SJSA1 (cell line): ENCODE measurements at regions not wholly inside any gene's neighbourhood (a gene's known extent, or its start where the extent isn't known, plus 50 kb on each side); places are given as distances from the start of the nearest gene placed in this dataset.

ENCODE experiments used
- DNase-seq, 2 experiments: peaks; one replicate each; pipeline ENCODE4 v3.0.0-alpha.2; 2015 to 2020; ENCODE audit warnings: low spot score in 2 of 2, low read depth in 1 of 2
- H3K27ac ChIP-seq: fragments of 250-450 bp; sonication (Bioruptor Pico); 2 replicates; pipeline ENCODE4 v1.5.1; 2020; ENCODE audit warnings: mild to moderate bottlenecking, moderate library complexity
- H3K27me3 ChIP-seq: fragments of 250-450 bp; sonication (Bioruptor Pico); replicated peaks from 2 replicates; pipeline ENCODE4 v1.5.1; 2020; ENCODE audit warnings: mild to moderate bottlenecking, moderate library complexity
- H3K36me3 ChIP-seq: fragments of 250-450 bp; sonication (Bioruptor Pico); 2 replicates; pipeline ENCODE4 v1.5.1; 2020; ENCODE audit warnings: mild to moderate bottlenecking
- H3K4me1 ChIP-seq: fragments of 250-450 bp; sonication (Bioruptor Pico); replicated peaks from 2 replicates; pipeline ENCODE4 v1.6.1; 2021; ENCODE audit warnings: mild to moderate bottlenecking
- H3K4me3 ChIP-seq: fragments of 250-450 bp; sonication (Bioruptor Pico); 2 replicates; pipeline ENCODE4 v1.5.1; 2020; ENCODE audit warnings: mild to moderate bottlenecking
- H3K9me3 ChIP-seq: fragments of 250-450 bp; sonication (Bioruptor Pico); replicated peaks from 2 replicates; pipeline ENCODE4 v1.5.1; 2020; ENCODE audit warnings: mild to moderate bottlenecking

DNA sequence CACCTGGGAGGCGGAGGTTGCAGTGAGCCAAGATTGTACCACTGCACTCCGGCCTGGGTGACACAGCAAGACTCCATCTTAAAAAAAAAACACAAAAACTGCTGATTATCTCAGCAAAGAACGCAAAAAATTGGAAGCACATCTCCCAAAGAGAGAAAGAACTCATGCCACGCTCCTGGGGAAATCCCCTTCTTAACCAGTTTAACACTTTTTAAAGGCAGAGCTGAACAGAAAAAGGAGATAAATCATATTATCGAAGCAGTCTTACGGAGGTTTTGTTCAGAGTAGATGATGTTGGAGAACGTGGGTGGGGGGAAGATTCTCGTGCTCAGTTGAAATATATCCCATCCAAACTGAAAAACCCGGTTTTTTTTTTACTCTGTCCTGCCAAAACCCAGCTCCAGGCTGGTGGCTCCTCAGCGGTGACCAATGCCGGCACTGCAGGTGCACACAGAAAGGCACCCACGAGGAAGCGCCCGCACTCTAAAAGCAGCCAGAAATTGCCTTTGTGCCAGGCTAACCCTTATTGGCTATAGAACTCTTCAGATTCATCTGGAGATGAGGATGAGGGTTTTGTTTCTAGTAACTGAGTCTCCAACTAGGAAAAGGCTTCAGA, 100.2 kb upstream of the PARP11 start:
- H3K9me3 ChIP-seq: 0 out of 2 replicates have a peak, but pooled peaks cover 4% of the 10 kb centered on the region
- H3K4me3 ChIP-seq: no peak overlapping the region
- no peaks in the 10 kb centered on the region for H3K4me1 ChIP-seq
- DNase-seq: no peak
- no peaks in the 10 kb centered on the region for H3K27me3 ChIP-seq
- H3K27ac ChIP-seq: no peak overlapping the region
- H3K36me3 ChIP-seq: no peaks in the 10 kb centered on the region

DNA sequence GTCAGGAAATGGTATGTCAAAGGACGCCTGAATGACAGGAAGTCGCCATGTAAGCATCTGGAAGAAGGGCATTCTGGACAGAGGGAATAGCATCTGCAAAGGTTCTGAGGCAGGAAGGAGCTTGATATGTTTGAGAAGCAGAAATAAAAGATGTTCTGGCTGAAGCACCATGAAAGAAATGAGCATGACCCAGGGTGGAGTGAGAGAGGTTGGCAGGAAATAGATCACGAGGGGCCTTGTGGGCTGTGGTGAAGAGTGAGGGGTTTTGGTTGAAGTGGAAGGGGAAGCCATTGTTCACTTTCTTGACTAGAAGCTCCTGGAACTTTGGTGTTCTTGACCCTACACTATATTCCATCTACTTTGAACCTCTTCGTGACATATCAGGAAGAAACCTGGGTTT, 99.4 kb upstream of the PARP11 start:
- DNase-seq: no peak
- Histone ChIP-seq H3K27me3 (no peaks in the 10 kb centered on the region), H3K27ac (no peak overlapping the region)

DNA sequence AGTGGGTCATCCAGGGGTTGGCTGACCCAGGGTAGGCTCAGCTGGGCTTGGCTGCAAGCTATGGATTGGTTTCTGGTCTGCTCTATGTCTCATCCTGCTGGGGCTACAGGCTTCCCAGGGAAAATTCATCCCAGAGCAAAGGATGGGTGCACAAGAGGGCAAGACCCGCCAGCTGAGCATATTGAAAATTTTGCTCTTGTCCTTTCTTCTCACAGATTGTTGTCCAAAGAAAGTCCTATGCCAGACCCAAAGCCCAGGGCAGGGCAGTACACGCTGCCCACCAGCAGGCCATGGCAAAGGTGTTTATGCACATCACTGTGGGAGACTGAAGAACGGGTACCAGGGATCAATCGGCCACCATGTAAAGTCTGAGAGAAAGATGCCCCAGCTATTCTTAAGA, 95.3 kb upstream of the PARP11 start:
- Histone ChIP-seq H3K27me3 (no peaks in the 10 kb centered on the region), H3K4me1 (no peaks in the 10 kb centered on the region), H3K27ac (no peak overlapping the region), H3K9me3 (no peaks in the 10 kb centered on the region), H3K36me3 (no peaks in the 10 kb centered on the region), H3K4me3 (no peak overlapping the region)
- no peak for DNase-seq

More for the DNA sequence above, 99.4 kb upstream of the PARP11 start:
- Histone ChIP-seq H3K9me3 (0 out of 2 replicates have a peak, but pooled peaks cover 4% of the 10 kb centered on the region), H3K4me1 (no peaks in the 10 kb centered on the region), H3K36me3 (no peaks in the 10 kb centered on the region), H3K4me3 (no peak overlapping the region)

DNA sequence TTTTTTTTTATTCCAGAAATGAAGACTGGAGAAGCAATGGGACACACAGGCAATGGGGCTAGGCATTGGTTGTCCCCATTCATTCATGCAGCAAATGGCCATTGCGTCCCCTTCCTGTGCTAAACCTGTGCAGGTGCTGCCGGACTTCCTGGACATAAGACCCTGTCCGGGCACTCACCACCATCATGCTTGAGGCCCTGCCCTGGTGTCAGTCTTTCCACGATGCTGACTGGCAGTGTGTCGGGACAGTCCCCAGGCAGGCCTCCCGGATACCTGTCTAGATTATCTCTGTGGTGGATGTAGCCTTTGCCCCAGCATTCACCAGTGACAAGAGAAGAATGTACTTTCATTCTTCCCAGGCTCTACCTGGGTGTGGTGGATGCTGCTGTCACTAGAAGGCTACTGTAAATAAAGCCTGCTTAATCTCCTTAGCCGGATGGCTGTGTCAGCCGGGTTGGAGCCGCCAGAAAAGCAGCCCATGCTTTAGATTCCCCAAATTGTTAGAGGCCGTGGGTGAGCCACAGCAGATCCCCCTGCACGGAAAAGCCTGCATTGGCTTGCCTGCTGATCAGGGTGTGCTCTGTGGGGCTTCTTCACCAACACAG, 94.5 kb upstream of the PARP11 start:
- Histone ChIP-seq H3K27ac (no peak overlapping the region), H3K4me3 (no peak overlapping the region), H3K27me3 (no peaks in the 10 kb centered on the region), H3K9me3 (no peaks in the 10 kb centered on the region), H3K36me3 (no peaks in the 10 kb centered on the region), H3K4me1 (no peaks in the 10 kb centered on the region)
- peak in 1 of 2 experiments; percentile 31 for DNase-seq

DNA sequence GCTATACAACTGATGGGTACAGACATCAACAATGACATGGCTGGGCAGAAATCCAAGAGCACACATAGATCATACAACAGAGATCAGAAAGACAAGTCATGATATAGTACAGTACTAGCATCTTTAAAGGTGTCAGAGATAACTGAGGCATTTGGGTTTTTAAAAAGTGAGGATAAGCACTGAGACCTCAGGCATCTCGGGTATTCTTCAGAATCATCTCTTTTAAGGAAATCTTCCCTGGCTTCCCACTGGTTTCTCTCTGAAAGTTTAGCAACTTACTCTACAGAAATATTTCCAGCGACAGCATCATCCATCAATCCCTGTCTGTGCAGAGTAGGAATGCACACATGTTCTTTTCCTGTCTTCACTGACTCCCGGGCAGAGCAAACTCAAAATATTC, 93.2 kb upstream of the PARP11 start:
- Histone ChIP-seq H3K27ac (no peak overlapping the region), H3K36me3 (no peaks in the 10 kb centered on the region), H3K27me3 (no peaks in the 10 kb centered on the region), H3K4me1 (no peaks in the 10 kb centered on the region), H3K9me3 (no peaks in the 10 kb centered on the region), H3K4me3 (no peak overlapping the region)
- peak in 1 of 2 experiments; percentile 5 for DNase-seq

DNA sequence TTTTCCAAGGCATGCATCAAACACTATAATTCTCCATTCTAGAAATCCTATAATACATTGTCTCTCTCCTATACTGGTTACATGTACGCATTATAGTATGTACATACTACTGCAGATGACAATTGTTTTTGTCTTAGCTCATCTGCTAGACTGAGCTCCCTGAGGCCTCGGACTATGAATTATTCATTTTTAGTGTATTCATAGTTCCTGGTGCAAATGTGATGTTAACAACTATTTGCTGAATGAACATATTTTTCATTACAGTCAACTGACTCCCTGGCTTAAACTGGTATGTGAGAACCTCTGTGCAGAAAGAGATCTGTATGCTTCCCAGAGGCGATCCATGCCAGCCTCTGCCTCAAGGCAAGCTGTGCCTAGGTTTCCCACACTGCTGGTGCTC, 91.8 kb upstream of the PARP11 start:
- Histone ChIP-seq H3K36me3 (no peaks in the 10 kb centered on the region), H3K4me1 (no peaks in the 10 kb centered on the region), H3K9me3 (no peaks in the 10 kb centered on the region), H3K4me3 (no peak overlapping the region), H3K27ac (no peak overlapping the region), H3K27me3 (no peaks in the 10 kb centered on the region)
- DNase-seq: no peak

DNA sequence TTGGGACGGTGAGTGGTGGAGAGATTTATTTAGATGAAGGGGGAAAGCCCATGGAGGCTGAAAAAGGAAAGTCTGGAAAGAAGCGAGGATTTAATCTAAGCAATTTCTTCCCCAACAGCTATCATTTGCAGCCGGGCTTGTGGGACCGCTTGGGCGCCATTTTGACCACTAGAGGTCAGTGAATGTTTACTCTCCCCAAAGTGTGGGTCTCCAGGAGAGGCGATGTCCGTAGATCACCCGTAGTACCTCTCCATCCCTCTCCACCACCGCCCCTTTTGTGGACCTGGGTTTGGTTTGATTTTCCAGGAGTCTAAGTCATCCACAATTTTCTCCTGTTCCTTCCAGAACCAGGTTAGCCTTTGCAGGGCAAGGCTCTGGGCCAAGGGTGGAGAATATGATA, 91.2 kb upstream of the PARP11 start:
- Histone ChIP-seq H3K4me3 (no peak overlapping the region), H3K36me3 (no peaks in the 10 kb centered on the region), H3K9me3 (no peaks in the 10 kb centered on the region), H3K27me3 (no peaks in the 10 kb centered on the region), H3K27ac (no peak overlapping the region), H3K4me1 (no peaks in the 10 kb centered on the region)
- peak in 1 of 2 experiments; percentile 33 for DNase-seq

DNA sequence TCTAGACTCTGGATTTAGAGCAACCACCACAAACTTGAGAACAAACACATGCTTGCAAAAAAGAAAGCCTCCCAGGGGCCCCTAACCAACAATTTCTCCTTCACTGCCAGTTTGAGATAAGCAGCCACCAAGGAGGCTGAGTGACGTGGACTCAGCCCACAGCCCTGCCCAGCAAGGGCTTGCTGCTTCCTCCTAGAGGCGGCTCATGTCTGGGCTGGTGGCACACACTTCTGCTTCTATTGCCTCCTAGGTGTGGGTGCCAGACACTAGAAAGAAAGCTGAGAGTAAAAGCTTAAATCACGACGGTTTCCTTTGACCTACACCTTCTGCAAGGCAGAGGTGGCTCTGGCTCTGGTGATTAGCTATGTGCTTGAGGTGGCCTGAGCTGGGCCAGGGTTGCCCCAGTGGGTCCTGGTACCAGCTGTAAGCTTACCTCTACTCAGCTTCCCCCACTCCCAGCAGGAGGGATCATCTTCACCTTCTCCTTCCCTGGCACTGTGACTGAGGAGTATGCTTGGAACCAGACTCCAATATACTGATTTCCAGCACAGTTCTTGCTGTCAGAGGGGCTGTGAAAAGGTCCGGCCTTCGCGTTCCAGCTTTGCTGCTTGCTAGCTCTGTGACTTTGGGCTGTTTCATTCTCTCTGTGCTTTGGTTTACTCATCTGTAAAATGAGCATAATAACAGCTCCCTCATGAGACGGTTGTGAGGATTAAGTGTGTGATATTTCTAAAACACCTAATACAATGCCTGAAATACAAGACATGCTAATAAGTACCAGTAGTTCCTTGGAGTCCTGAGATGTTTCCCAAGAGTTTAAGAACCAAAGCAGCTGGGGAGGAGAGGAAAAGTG, 89.7 kb upstream of the PARP11 start:
- Histone ChIP-seq H3K36me3 (no peaks in the 10 kb centered on the region), H3K27me3 (no peaks in the 10 kb centered on the region), H3K4me3 (no peak overlapping the region), H3K4me1 (no peaks in the 10 kb centered on the region), H3K27ac (no peak overlapping the region), H3K9me3 (peaks cover 4% of the 10 kb centered on the region; the same call in 1 of the 2 replicates)
- DNase-seq: peak in 1 of 2 experiments; percentile 10

DNA sequence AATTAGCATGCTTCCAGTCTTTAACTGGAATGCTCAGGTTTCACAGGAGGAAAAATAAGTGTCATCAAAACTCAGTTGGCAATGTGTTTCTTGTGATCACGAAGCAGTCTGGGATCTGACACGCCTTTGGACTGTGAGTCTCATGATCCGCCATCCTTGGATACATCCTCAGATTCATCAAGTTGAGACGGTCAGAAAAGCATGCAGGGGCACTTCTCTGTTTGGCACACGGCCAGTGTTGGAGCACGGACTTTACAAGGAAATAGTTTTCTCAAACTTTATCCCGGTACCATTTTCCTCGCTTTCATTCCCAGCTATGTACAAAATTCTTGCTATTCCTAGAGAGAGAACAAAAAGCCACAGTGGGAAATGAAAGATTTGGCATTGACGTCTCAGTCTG, 88.4 kb upstream of the PARP11 start:
- H3K27ac ChIP-seq: no peak overlapping the region
- no peaks in the 10 kb centered on the region for H3K27me3 ChIP-seq
- no peaks in the 10 kb centered on the region for H3K36me3 ChIP-seq
- no peak overlapping the region for H3K4me3 ChIP-seq
- DNase-seq: no peak
- H3K4me1 ChIP-seq: no peaks in the 10 kb centered on the region
- peaks cover 8% of the 10 kb centered on the region; the same call in 1 of the 2 replicates for H3K9me3 ChIP-seq

DNA sequence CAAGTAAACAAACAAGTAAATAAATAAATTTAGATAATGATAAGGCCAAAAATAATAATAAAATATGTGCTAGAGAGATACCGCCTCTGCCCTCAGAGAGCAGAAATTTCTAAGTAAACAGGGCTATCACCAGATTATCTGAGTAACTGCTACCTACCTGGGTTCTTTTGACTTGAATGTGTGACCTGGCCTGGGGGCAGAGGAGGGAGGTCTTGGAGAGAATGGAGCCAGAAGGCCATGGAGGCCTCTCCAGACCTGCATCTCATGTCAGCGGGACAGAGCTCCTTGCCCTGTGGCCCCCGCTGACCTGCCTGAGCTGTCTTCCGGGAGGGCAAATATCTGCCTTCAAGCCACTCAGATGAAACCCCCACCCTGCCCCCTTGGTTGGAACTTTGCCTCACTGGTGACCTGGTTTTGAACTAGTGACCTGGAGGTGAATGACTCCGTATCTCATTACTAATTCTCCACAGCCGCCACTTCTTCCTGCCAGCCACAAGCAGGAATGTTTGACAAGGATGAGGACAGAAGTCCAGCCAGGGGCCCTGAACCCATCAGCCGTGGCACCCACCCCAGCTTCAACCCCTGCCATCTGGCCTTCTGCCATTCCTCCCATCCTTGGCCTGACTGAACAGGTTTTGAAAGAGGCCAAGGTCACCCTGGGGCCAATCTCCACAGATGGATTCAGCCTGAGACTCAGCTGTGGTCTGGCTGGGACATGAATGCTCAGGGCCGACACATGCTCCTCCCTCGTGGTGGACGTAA, 86.8 kb upstream of the PARP11 start:
- H3K27me3 ChIP-seq: no peaks in the 10 kb centered on the region
- no peak overlapping the region for H3K4me3 ChIP-seq
- no peaks in the 10 kb centered on the region for H3K36me3 ChIP-seq
- H3K4me1 ChIP-seq: no peaks in the 10 kb centered on the region
- DNase-seq: no peak
- peaks cover 8% of the 10 kb centered on the region; the same call in 1 of the 2 replicates for H3K9me3 ChIP-seq
- H3K27ac ChIP-seq: no peak overlapping the region

DNA sequence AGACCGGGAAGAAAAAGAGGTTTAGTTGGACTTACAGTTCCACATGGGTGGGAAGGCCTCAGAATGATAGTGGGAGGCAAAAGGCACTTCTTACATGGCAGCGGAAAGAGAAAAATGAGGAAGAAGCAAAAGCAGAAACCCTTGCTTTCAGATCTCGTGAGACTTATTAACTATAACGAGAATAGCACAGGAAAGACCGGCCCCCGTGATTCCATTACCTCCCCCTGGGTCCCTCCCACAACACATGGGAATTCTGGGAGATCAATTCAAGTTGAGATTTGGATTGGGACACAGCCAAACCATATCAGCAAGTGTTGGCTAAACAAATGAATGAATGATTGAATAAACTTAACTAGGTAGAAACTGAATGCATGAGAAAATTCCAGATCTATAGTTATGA, 85.3 kb upstream of the PARP11 start:
- Histone ChIP-seq H3K27me3 (no peaks in the 10 kb centered on the region), H3K4me3 (no peak overlapping the region), H3K4me1 (no peaks in the 10 kb centered on the region), H3K36me3 (no peaks in the 10 kb centered on the region), H3K9me3 (peaks cover 8% of the 10 kb centered on the region; the same call in 1 of the 2 replicates), H3K27ac (no peak overlapping the region)
- no peak for DNase-seq

DNA sequence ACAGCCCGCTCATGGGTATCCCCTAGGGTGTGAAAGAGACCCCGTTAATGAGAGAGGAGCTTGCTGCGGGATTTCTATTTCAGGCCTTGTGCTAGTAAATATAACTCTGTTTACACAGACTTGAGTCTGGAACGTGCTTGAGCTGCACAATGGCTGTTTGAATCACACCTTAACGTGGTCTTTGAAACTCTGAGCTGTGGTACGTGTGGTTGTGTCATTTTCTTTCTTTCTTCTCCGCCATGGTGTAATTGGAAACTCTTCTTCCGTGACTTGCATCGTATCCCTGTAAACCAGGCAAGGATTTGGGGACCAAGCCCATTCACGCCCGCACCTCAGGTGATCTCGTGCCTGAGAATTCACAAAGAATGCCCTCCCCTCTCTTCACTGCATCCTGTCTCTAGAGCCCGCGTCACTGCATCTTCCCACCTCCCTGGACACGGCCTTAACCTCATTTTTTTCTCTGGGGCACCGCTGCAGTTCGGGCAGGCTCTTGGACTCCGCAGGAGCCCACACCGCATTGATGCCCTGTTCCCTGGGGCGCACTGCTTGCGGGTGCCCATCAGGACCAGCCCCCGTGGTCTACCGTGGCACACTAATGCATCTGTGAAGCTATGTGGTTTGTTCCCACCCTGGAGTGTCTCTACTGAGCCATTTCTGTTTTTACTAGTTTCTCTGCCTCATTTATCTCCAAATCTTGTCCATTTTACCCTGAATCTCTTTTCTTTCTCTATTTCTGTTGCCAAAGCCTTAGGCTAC, 78.4 kb upstream of the PARP11 start:
- DNase-seq: no peak
- Histone ChIP-seq H3K27ac (no peak overlapping the region), H3K36me3 (no peaks in the 10 kb centered on the region), H3K4me3 (no peak overlapping the region), H3K27me3 (no peaks in the 10 kb centered on the region), H3K9me3 (no peaks in the 10 kb centered on the region), H3K4me1 (no peaks in the 10 kb centered on the region)

DNA sequence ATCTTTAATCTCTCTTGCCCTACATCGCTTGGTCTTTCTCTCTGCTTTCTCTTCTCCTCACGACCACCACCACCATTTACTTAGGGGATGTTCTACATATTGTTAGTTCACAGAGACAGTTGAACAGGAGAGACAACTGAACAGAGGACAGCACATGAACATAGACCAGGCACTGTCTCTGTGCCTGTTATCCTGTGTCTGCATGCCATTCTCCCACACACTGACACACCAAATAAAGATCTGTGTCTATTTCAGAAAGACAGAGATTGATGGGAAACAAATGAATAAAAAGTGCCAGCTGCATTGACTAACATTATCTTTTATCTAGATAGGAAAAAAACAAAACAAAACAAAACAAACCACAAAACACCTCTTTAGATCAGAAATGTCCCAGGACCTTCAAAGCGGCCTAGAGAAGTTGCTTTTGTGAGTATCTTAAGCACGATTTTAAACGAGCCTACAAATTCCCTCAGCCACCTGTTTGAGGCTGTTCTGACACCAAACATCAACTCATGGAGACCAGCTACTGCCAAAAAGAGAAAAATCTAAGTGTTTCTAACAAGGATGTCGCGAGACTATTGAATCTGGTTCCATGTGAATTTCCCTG, 77.6 kb upstream of the PARP11 start:
- Histone ChIP-seq H3K27me3 (no peaks in the 10 kb centered on the region), H3K9me3 (no peaks in the 10 kb centered on the region), H3K4me3 (no peak overlapping the region), H3K36me3 (no peaks in the 10 kb centered on the region), H3K4me1 (no peaks in the 10 kb centered on the region), H3K27ac (no peak overlapping the region)
- DNase-seq: no peak
